SK-N-SH treated with all-trans-retinoic acid at 6 μM for 48 hours (cell line): ENCODE measurements at regions not wholly inside any gene's neighbourhood (a gene's known extent, or its start where the extent isn't known, plus 50 kb on each side); places are given as distances from the start of the nearest gene placed in this dataset.

ENCODE experiments used
- ATAC-seq: fragments of 200-7000 bp; cut with Tn5 transposase; 3 replicates; pipeline ENCODE4 v1.9.1; 2020; ENCODE audit warnings: mild to moderate bottlenecking, moderate library complexity
- ARNTL ChIP-seq: fragments of 450-650 bp; formaldehyde crosslinking; IDR thresholded peaks from 2 replicates; pipeline ENCODE4 v1.5.0; 2020; ENCODE audit warnings: low read depth, mild to moderate bottlenecking, moderate library complexity, borderline replicate concordance
- BACH2 ChIP-seq: fragments of 250-450 bp; sonication (Bioruptor Pico); IDR thresholded peaks from 2 replicates; pipeline ENCODE4 v1.9.0; 2021; ENCODE audit warnings: mild to moderate bottlenecking, borderline replicate concordance
- CSDC2 ChIP-seq: fragments of 250-450 bp; sonication (Bioruptor Pico); IDR thresholded peaks from 2 replicates; pipeline ENCODE4 v1.5.0; 2020; ENCODE audit warnings: mild to moderate bottlenecking, moderate library complexity
- ESRRG ChIP-seq: fragments of 250-450 bp; sonication (Bioruptor Pico); IDR thresholded peaks from 2 replicates; pipeline ENCODE4 v1.6.1; 2021; ENCODE audit warnings: mild to moderate bottlenecking
- GLIS3 ChIP-seq: fragments of 250-450 bp; sonication (Bioruptor Pico); IDR thresholded peaks from 2 replicates; pipeline ENCODE4 v1.5.0; 2020; ENCODE audit warnings: mild to moderate bottlenecking, moderate library complexity
- ISL1 ChIP-seq: fragments of 250-450 bp; sonication (Bioruptor Pico); IDR thresholded peaks from 2 replicates; pipeline ENCODE4 v2.1.2; 2022; ENCODE audit warnings: mild to moderate bottlenecking, moderate library complexity
- OSR1 ChIP-seq: fragments of 250-450 bp; sonication (Bioruptor Pico); IDR thresholded peaks from 2 replicates; pipeline ENCODE4 v1.8.0; 2022; ENCODE audit warnings: moderate library complexity, mild to moderate bottlenecking, inconsistent platforms
- PPARA ChIP-seq: fragments of 250-450 bp; sonication (Bioruptor Pico); IDR thresholded peaks from 2 replicates; pipeline ENCODE4 v1.5.0; 2020; ENCODE audit warnings: mild to moderate bottlenecking, borderline replicate concordance
- SNAI2 ChIP-seq: fragments of 250-450 bp; sonication (Bioruptor Pico); IDR thresholded peaks from 2 replicates; pipeline ENCODE4 v1.5.0; 2020; ENCODE audit warnings: mild to moderate bottlenecking, moderate library complexity
- TCF4 ChIP-seq: fragments of 250-450 bp; sonication (Bioruptor Pico); IDR thresholded peaks from 2 replicates; pipeline ENCODE4 v1.8.0; 2021; ENCODE audit warnings: mild to moderate bottlenecking, moderate library complexity, borderline replicate concordance
- TOX ChIP-seq: fragments of 250-450 bp; sonication (Bioruptor Pico); IDR thresholded peaks from 2 replicates; pipeline ENCODE4 v1.8.0; 2021; ENCODE audit warnings: mild to moderate bottlenecking, moderate library complexity, borderline replicate concordance
- ZC3H10 ChIP-seq: fragments of 250-450 bp; sonication (Bioruptor Pico); IDR thresholded peaks from 2 replicates; pipeline ENCODE4 v1.5.1; 2021; ENCODE audit warnings: mild to moderate bottlenecking, moderate library complexity
- ZFP3 ChIP-seq: fragments of 250-450 bp; sonication (Bioruptor Pico); IDR thresholded peaks from 2 replicates; pipeline ENCODE4 v1.5.0; 2020; ENCODE audit warnings: mild to moderate bottlenecking, moderate library complexity
- ZFP30 ChIP-seq: fragments of 450-650 bp; formaldehyde crosslinking; IDR thresholded peaks from 2 replicates; pipeline ENCODE4 v1.5.0; 2022; ENCODE audit warnings: mild to moderate bottlenecking, moderate library complexity
- ZNF565 ChIP-seq: fragments of 450-650 bp; formaldehyde crosslinking; conservative IDR thresholded peaks from 2 replicates; pipeline ENCODE4 v1.5.0; 2020; ENCODE audit warnings: low read depth, mild to moderate bottlenecking, moderate library complexity
- ZNF70 ChIP-seq: fragments of 450-650 bp; formaldehyde crosslinking; IDR thresholded peaks from 2 replicates; pipeline ENCODE4 v1.5.0; 2020; ENCODE audit warnings: mild to moderate bottlenecking, moderate library complexity
- ZNF8 ChIP-seq: fragments of 450-650 bp; formaldehyde crosslinking; IDR thresholded peaks from 2 replicates; pipeline ENCODE4 v1.5.0; 2020; ENCODE audit warnings: mild to moderate bottlenecking, moderate library complexity
- TF ChIP-seq, protein P1 (sequence below): fragments of 250-450 bp; sonication (Bioruptor Pico); IDR thresholded peaks from 2 replicates; pipeline ENCODE4 v1.5.0; 2020; ENCODE audit warnings: mild to moderate bottlenecking, moderate library complexity
- TF ChIP-seq, protein P2 (sequence below): fragments of 250-450 bp; sonication (Bioruptor Pico); IDR thresholded peaks from 2 replicates; pipeline ENCODE4 v1.8.0; 2020; ENCODE audit warnings: mild to moderate bottlenecking, moderate library complexity, borderline replicate concordance
- TF ChIP-seq, protein P3 (sequence below): fragments of 250-450 bp; sonication (Bioruptor Pico); IDR thresholded peaks from 2 replicates; pipeline ENCODE4 v1.8.0; 2021; ENCODE audit warnings: low read depth, mild to moderate bottlenecking, moderate library complexity, borderline replicate concordance
- TF ChIP-seq, protein P4 (sequence below): fragments of 250-450 bp; sonication (Bioruptor Pico); IDR thresholded peaks from 2 replicates; pipeline ENCODE4 v1.5.1; 2020; ENCODE audit warnings: low read depth, mild to moderate bottlenecking, moderate library complexity

DNA sequence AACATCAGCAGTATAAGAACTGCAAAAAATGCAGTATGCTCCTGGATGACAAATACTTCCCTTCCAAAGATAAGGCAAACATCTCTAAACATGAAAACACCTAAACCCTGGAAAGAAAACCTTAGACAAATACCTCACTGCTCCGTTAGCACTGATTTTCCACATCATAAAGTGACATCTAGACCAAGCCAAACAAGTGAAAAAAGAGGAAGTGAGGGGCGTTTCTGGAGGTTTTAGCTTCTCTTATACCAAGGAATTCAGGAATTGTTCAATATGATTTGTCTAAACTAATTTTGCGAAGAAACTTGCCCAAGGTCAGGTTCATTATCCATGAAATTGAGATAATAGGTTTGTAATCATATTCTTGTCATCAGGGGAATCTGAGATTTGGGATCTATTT lies 279.7 kb downstream of the ADRA2A start (continued):
- TF ChIP-seq, protein P1, sequence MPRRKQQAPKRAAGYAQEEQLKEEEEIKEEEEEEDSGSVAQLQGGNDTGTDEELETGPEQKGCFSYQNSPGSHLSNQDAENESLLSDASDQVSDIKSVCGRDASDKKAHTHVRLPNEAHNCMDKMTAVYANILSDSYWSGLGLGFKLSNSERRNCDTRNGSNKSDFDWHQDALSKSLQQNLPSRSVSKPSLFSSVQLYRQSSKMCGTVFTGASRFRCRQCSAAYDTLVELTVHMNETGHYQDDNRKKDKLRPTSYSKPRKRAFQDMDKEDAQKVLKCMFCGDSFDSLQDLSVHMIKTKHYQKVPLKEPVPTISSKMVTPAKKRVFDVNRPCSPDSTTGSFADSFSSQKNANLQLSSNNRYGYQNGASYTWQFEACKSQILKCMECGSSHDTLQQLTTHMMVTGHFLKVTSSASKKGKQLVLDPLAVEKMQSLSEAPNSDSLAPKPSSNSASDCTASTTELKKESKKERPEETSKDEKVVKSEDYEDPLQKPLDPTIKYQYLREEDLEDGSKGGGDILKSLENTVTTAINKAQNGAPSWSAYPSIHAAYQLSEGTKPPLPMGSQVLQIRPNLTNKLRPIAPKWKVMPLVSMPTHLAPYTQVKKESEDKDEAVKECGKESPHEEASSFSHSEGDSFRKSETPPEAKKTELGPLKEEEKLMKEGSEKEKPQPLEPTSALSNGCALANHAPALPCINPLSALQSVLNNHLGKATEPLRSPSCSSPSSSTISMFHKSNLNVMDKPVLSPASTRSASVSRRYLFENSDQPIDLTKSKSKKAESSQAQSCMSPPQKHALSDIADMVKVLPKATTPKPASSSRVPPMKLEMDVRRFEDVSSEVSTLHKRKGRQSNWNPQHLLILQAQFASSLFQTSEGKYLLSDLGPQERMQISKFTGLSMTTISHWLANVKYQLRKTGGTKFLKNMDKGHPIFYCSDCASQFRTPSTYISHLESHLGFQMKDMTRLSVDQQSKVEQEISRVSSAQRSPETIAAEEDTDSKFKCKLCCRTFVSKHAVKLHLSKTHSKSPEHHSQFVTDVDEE (CRISPR knock-in tag): no peak
- no peak for TF ChIP-seq ZNF8 (CRISPR knock-in tag)

DNA sequence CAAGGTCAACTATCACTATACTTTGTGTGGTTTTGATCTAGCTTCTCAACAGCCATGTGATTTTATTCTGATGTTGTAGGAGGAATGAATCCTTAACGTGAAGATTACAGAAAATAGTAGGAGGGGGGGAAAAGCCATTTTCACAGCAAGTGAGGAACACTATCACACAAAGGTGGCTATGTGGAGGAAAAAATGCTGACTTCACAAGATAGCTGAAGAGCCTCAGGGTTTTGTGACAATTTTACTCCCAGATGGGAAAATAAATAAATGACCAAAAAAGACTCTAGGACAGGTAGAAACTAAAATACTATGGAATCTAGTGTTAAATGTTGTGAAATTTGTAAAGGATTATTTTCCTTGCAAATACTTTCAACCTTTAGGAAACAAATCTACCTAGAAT lies 281.0 kb downstream of the ADRA2A start:
- no peak for TF ChIP-seq ZC3H10 (CRISPR knock-in tag)
- no peak for TF ChIP-seq PPARA (CRISPR knock-in tag)
- no peak for TF ChIP-seq OSR1 (CRISPR knock-in tag)
- no peak for TF ChIP-seq BACH2 (CRISPR knock-in tag)
- TF ChIP-seq, protein P2, sequence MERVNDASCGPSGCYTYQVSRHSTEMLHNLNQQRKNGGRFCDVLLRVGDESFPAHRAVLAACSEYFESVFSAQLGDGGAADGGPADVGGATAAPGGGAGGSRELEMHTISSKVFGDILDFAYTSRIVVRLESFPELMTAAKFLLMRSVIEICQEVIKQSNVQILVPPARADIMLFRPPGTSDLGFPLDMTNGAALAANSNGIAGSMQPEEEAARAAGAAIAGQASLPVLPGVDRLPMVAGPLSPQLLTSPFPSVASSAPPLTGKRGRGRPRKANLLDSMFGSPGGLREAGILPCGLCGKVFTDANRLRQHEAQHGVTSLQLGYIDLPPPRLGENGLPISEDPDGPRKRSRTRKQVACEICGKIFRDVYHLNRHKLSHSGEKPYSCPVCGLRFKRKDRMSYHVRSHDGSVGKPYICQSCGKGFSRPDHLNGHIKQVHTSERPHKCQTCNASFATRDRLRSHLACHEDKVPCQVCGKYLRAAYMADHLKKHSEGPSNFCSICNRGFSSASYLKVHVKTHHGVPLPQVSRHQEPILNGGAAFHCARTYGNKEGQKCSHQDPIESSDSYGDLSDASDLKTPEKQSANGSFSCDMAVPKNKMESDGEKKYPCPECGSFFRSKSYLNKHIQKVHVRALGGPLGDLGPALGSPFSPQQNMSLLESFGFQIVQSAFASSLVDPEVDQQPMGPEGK (CRISPR knock-in tag): no peak
- no peak for TF ChIP-seq ISL1 (CRISPR knock-in tag)
- TF ChIP-seq ESRRG (CRISPR knock-in tag): no peak
- no peak for TF ChIP-seq CSDC2 (CRISPR knock-in tag)
- TF ChIP-seq, protein P3, sequence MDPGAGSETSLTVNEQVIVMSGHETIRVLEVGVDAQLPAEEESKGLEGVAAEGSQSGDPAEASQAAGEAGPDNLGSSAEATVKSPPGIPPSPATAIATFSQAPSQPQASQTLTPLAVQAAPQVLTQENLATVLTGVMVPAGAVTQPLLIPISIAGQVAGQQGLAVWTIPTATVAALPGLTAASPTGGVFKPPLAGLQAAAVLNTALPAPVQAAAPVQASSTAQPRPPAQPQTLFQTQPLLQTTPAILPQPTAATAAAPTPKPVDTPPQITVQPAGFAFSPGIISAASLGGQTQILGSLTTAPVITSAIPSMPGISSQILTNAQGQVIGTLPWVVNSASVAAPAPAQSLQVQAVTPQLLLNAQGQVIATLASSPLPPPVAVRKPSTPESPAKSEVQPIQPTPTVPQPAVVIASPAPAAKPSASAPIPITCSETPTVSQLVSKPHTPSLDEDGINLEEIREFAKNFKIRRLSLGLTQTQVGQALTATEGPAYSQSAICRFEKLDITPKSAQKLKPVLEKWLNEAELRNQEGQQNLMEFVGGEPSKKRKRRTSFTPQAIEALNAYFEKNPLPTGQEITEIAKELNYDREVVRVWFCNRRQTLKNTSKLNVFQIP (CRISPR knock-in tag): no peak
- no peak for TF ChIP-seq ZNF565
- TF ChIP-seq, protein P4, sequence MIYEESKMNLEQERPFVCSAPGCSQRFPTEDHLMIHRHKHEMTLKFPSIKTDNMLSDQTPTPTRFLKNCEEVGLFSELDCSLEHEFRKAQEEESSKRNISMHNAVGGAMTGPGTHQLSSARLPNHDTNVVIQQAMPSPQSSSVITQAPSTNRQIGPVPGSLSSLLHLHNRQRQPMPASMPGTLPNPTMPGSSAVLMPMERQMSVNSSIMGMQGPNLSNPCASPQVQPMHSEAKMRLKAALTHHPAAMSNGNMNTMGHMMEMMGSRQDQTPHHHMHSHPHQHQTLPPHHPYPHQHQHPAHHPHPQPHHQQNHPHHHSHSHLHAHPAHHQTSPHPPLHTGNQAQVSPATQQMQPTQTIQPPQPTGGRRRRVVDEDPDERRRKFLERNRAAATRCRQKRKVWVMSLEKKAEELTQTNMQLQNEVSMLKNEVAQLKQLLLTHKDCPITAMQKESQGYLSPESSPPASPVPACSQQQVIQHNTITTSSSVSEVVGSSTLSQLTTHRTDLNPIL (CRISPR knock-in tag): no peak
- TF ChIP-seq ZNF70: no peak
- no peak for ATAC-seq

DNA sequence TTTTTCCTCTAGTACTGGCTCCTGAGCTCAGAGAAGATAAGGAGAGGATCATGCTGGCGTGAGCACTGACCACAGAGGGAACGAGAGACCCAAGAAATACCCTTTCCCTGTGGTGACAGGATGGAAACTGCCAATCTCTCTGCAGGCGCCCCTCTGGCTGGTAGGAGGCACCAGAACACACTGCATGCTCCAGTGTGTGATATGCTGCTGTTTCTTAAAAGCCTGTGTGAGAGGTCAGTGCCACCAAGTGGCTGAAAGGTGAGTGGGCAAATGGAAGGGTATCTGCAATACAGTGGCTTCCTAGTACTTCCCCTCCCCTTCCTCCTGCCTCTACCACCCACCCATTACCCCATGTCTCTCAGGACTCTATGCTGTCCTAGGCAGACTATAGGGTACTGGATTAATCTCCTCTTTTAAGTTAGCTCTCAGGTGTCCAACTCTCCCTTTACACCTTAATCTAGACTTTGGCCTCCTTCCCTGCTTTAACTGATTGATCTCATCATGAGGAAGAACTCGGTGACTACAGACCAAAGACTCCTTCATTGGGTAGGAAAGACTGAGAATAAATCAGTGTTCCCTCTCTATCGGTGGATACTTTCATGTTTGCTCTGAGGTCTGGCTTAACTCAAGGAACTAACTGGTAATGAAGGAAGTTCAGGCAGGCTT lies 283.6 kb downstream of the ADRA2A start:
- ATAC-seq: no peak; the same call in 2 of the 3 replicates
- TF ChIP-seq GLIS3 (CRISPR knock-in tag) (no peak), PPARA (CRISPR knock-in tag) (no peak), ZFP30 (CRISPR knock-in tag) (no peak), TOX (CRISPR knock-in tag) (no peak), BACH2 (CRISPR knock-in tag) (no peak), ARNTL (CRISPR knock-in tag) (no peak), CSDC2 (CRISPR knock-in tag) (no peak), TCF4 (CRISPR knock-in tag) (no peak), SNAI2 (no peak), ZNF8 (CRISPR knock-in tag) (no peak), ZFP3 (no peak), ZC3H10 (CRISPR knock-in tag) (no peak), ZNF70 (no peak), ISL1 (CRISPR knock-in tag) (no peak), OSR1 (CRISPR knock-in tag) (no peak), ZNF565 (no peak)
- TF ChIP-seq, protein P1 (CRISPR knock-in tag): no peak
- TF ChIP-seq, protein P3 (CRISPR knock-in tag): no peak
- TF ChIP-seq, protein P4 (CRISPR knock-in tag): no peak
